K562 (cell line): ENCODE measurements at regions not wholly inside any gene's neighbourhood (a gene's known extent, or its start where the extent isn't known, plus 50 kb on each side); places are given as distances from the start of the nearest gene placed in this dataset.

Experiments used
- ATAC-seq: fragments of 200-7000 bp; cut with Tn5 transposase; 3 replicates; pipeline ENCODE4 v1.9.1; 2020; ENCODE audit warnings: moderate library complexity
- BruUV-seq: library from RNA; stranded (reverse); fragments of 400-500 nt; replicated peaks from 2 replicates; lab custom pipeline; 2021; lab: Mats Ljungman, UMichigan
- CTCF ChIA-PET: fragments of 300-600 bp; formaldehyde crosslinking; extraction: SDS; loops from one replicate; lab custom pipeline; 2021; ENCODE audit warnings: low intra/inter-chr PET ratio; lab: Yijun Ruan, JAX
- POLR2A ChIA-PET: fragments of 300-600, 350-650 bp; sonication (Branson Sonifier 250); formaldehyde crosslinking; extraction: SDS; loops from one replicate; lab custom pipeline; 2021; ENCODE audit warnings: antibody characterized with exemption, inconsistent platforms; lab: Yijun Ruan, JAX
- DNase-seq, 4 experiments: peaks; one replicate each; pipeline versions ENCODE4 v3.0.0 to v3.0.0-alpha.2; 2011 to 2018; ENCODE audit warnings: low spot score in 3 of 4, mixed read lengths in 3 of 4; ENCODE audit errors: extremely low read depth in 1 of 4
- FAIRE-seq: peaks from 2 replicates; lab custom pipeline; 2011; peaks lifted over from hg19 to GRCh38; lab: Jason Lieb, UNC
- H2AFZ ChIP-seq: 2 replicates; pipeline ENCODE4 v1.6.0; 2011; ENCODE audit warnings: low read depth, low read length, control low read depth, inconsistent platforms
- H3K27ac ChIP-seq: fragments of 200-600 bp; 3 replicates; pipeline ENCODE4 v1.8.0; 2011; ENCODE audit warnings: low read depth, mild to moderate bottlenecking, control low read depth, inconsistent platforms, low read length, moderate library complexity, mixed read lengths; ENCODE audit errors: extremely low read depth
- H3K27me3 ChIP-seq, 2 experiments: fragments of 300-600 bp in 1 of 2; 2 replicates in 1 of 2; 3 replicates in 1 of 2; pipeline versions ENCODE4 v1.6.0 to v1.8.0; 2011; ENCODE audit warnings: inconsistent platforms in 2 of 2, low read length in 2 of 2, mild to moderate bottlenecking in 1 of 2, mixed read lengths in 1 of 2, moderate library complexity in 1 of 2; ENCODE audit not compliant: control insufficient read depth in 2 of 2, insufficient read depth in 2 of 2
- H3K36me3 ChIP-seq: fragments of 300-600 bp; 3 replicates; pipeline ENCODE4 v1.8.0; 2011; ENCODE audit warnings: mild to moderate bottlenecking, low read length, inconsistent platforms; ENCODE audit not compliant: control insufficient read depth, insufficient read depth
- H3K4me1 ChIP-seq, 2 experiments: fragments of 200-600 bp in 1 of 2; replicated peaks in 1 of 2; 2 replicates in 1 of 2; 3 replicates in 1 of 2; pipeline versions ENCODE4 v1.5.1 to v1.8.0; 2011; ENCODE audit warnings: inconsistent platforms in 2 of 2, low read length in 2 of 2, mild to moderate bottlenecking in 1 of 2, mixed read lengths in 1 of 2, moderate library complexity in 1 of 2; ENCODE audit not compliant: control insufficient read depth in 2 of 2, insufficient read depth in 2 of 2
- H3K4me2 ChIP-seq: 2 replicates; pipeline ENCODE4 v1.6.1; 2011; ENCODE audit warnings: low read length, control low read depth, inconsistent platforms, mixed read lengths; ENCODE audit not compliant: insufficient read depth
- H3K4me3 ChIP-seq: fragments of 200-600 bp; sonication (generic), shearing (Covaris generic); 2 replicates; pipeline ENCODE4 v1.5.1; 2016; ENCODE audit warnings: control low read depth, inconsistent platforms
- H3K79me2 ChIP-seq: fragments of 200-600 bp; 3 replicates; pipeline ENCODE4 v1.8.0; 2011; ENCODE audit warnings: low read length, inconsistent platforms; ENCODE audit not compliant: control insufficient read depth, insufficient read depth
- H3K9ac ChIP-seq, 2 experiments: 2 replicates each; pipeline versions ENCODE4 v1.6.0 to v1.6.1; 2011; ENCODE audit warnings: low read depth in 2 of 2, low read length in 2 of 2, control low read depth in 1 of 2, inconsistent platforms in 1 of 2, mild to moderate bottlenecking in 1 of 2, mixed read lengths in 1 of 2; ENCODE audit not compliant: insufficient read depth in 1 of 2
- H3K9me1 ChIP-seq: one replicate; pipeline ENCODE4 v1.6.0; 2011; ENCODE audit warnings: inconsistent platforms, mild to moderate bottlenecking, low read length, moderate library complexity; ENCODE audit not compliant: control insufficient read depth, insufficient read depth
- H3K9me3 ChIP-seq: replicated peaks from 2 replicates; pipeline ENCODE4 v1.5.1; 2011; ENCODE audit warnings: low read depth, low read length, inconsistent platforms; ENCODE audit not compliant: control insufficient read depth, insufficient read depth
- H4K20me1 ChIP-seq: replicated peaks from 2 replicates; pipeline ENCODE4 v1.6.1; 2011; ENCODE audit warnings: low read length, inconsistent platforms, mixed read lengths; ENCODE audit not compliant: control insufficient read depth, insufficient read depth
- BRD9 ChIP-seq: fragments of 450-650 bp; IDR thresholded peaks from 2 replicates; pipeline ENCODE4 v1.6.1; 2018; ENCODE audit warnings: low read depth; ENCODE audit not compliant: partially characterized antibody
- CBFB ChIP-seq: sonication (generic); formaldehyde crosslinking; IDR thresholded peaks from 2 replicates; pipeline ENCODE4 v1.4.0; 2020; ENCODE audit warnings: mild to moderate bottlenecking, missing genetic modification reagents
- CBX2 ChIP-seq: fragments of 200-600 bp; sonication (generic); IDR thresholded peaks from one replicate; pipeline ENCODE4 v1.6.1; 2012; ENCODE audit warnings: mild to moderate bottlenecking, low read length, inconsistent platforms; ENCODE audit not compliant: insufficient read depth, poor library complexity, severe bottlenecking
- CREBBP ChIP-seq: IDR thresholded peaks from one replicate; pipeline ENCODE4 v1.6.1; 2012; ENCODE audit warnings: low read depth, mild to moderate bottlenecking, control low read depth, inconsistent platforms, low read length
- KHSRP ChIP-seq: fragments of 450-650 bp; IDR thresholded peaks from 2 replicates; pipeline ENCODE4 v1.6.1; 2017
- MYC ChIP-seq, 2 experiments: fragments of 250-450 bp in 1 of 2; sonication (Bioruptor Pico) in 1 of 2; IDR thresholded peaks; 2 replicates each; pipeline versions ENCODE4 v1.5.1 to v1.6.1; 2012 to 2021; ENCODE audit warnings: low read depth in 2 of 2, borderline replicate concordance in 1 of 2, improper control_type of control experiment in 1 of 2, low read length in 1 of 2, mild to moderate bottlenecking in 1 of 2, moderate library complexity in 1 of 2
- SUPT5H ChIP-seq: fragments of 450-650 bp; IDR thresholded peaks from 2 replicates; pipeline ENCODE4 v1.6.1; 2016
- TARDBP ChIP-seq: fragments of 450-650 bp; IDR thresholded peaks from 2 replicates; pipeline ENCODE4 v1.6.1; 2016
- ZNF146 ChIP-seq: IDR thresholded peaks from one replicate; pipeline ENCODE4 v1.6.1; 2018; ENCODE audit warnings: missing compliant biosample characterization; ENCODE audit not compliant: unreplicated experiment
- ZNF253 ChIP-seq: fragments of 250-450 bp; sonication (Bioruptor Pico); conservative IDR thresholded peaks from 2 replicates; pipeline ENCODE4 v1.6.1; 2021; ENCODE audit warnings: mild to moderate bottlenecking
- ZNF282 ChIP-seq: sonication (generic); formaldehyde crosslinking; IDR thresholded peaks from 2 replicates; pipeline ENCODE4 v1.8.1; 2023; ENCODE audit warnings: missing genetic modification reagents
- ZNF444 ChIP-seq: fragments of 250-450 bp; sonication (Bioruptor Pico); IDR thresholded peaks from 2 replicates; pipeline ENCODE4 v1.4.0; 2020; ENCODE audit warnings: mild to moderate bottlenecking, moderate library complexity
- WGBS: fragments of 100-300 bp; shearing (Covaris generic); methylation state at CpG from one replicate; pipeline ENCODE4 v1.1.6; 2016; ENCODE audit warnings: low coverage, mixed read lengths; ENCODE audit not compliant: insufficient coverage; ENCODE audit errors: missing lambda C conversion rate; 5-methylcytosine and 5-hydroxymethylcytosine counted together
- in situ Hi-C: fragments of 300-500 bp; cut with MboI; formaldehyde crosslinking; loops from 4 replicates; pipeline ENCODE4 v1.15.0; 2018; ENCODE audit warnings: inconsistent platforms, mixed read lengths
- intact Hi-C: fragments of 100-400 bp; cut with micrococcal nuclease; formaldehyde crosslinking; loops from 2 replicates; pipeline ENCODE4 v1.14.2; 2022
- TF ChIP-seq, protein P1 (sequence below): sonication (generic); formaldehyde crosslinking; IDR thresholded peaks from 2 replicates; pipeline ENCODE4 v1.8.0; 2022; ENCODE audit warnings: mild to moderate bottlenecking, missing genetic modification reagents
- TF ChIP-seq, protein P2 (sequence below): sonication (generic); formaldehyde crosslinking; IDR thresholded peaks from 2 replicates; pipeline ENCODE4 v1.8.0; 2022; ENCODE audit warnings: mild to moderate bottlenecking, missing genetic modification reagents
- TF ChIP-seq, protein P3 (sequence below): sonication (generic); formaldehyde crosslinking; IDR thresholded peaks from 2 replicates; pipeline ENCODE4 v1.8.1; 2023; ENCODE audit warnings: mild to moderate bottlenecking, missing genetic modification reagents

DNA sequence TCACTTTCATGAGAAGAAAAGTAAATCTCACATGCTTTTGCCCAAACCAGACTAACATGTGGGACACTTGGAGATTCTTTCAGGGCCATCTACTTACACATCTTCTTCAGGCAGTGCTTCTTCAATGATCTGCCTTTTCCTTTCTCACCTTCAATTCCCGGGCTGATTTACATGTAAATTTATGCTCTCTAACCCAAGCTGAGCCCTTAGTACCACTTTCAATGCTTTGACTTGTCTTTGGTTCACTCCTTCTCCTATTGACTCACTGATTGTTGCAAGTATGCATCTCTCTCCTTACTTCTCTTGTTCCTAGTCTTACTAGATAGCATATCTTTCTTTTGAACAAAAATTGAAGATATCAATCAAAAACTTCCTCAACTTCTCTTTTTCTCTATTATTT lies 154.2 kb upstream of the DEPDC1 start:
- ATAC-seq (no peak), DNase-seq (no peak), FAIRE-seq (no peak)
- Histone ChIP-seq H3K9me3 (no peaks in the 10 kb centered on the region), H3K36me3 (no peaks in the 10 kb centered on the region), H3K9me1 (no peaks in the 10 kb centered on the region), H3K4me2 (no peak overlapping the region), H3K4me1 (no peaks in the 10 kb centered on the region), H3K79me2 (no peaks in the 10 kb centered on the region), H2AFZ (no peak overlapping the region), H3K4me3 (no peak overlapping the region), H3K27me3 (no peaks in the 10 kb centered on the region), H4K20me1 (no peaks in the 10 kb centered on the region), H3K27ac (no peak overlapping the region), H3K9ac (no peak overlapping the region)
- CTCF ChIA-PET, result no interaction called here
- no peak for TF ChIP-seq KHSRP
- no peak for TF ChIP-seq ZNF253 (CRISPR knock-in tag)
- TF ChIP-seq CBFB (CRISPR knock-in tag), result no peak
- no peak for TF ChIP-seq BRD9
- no peak for TF ChIP-seq MYC (IDR thresholded peaks at IDR 0.05; ENCODE audit: low read depth, low read length)
- no peak for TF ChIP-seq MYC (CRISPR knock-in tag; IDR thresholded peaks at IDR 0.05; ENCODE audit: borderline replicate concordance, low read depth)
- TF ChIP-seq ZNF282 (CRISPR knock-in tag), result no peak
- TF ChIP-seq ZNF444 (CRISPR knock-in tag), result no peak
- TF ChIP-seq, protein P1, sequence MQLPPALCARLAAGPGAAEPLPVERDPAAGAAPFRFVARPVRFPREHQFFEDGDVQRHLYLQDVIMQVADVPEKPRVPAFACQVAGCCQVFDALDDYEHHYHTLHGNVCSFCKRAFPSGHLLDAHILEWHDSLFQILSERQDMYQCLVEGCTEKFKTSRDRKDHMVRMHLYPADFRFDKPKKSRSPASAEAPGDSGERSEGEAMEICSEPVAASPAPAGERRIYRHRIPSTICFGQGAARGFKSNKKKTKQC (CRISPR knock-in tag), result no peak
- TF ChIP-seq CREBBP, result no peak
- TF ChIP-seq SUPT5H, result no peak
- TF ChIP-seq CBX2, result no peak
- TF ChIP-seq ZNF146 (CRISPR knock-in tag), result no peak
- TF ChIP-seq TARDBP, result no peak
- TF ChIP-seq, protein P2, sequence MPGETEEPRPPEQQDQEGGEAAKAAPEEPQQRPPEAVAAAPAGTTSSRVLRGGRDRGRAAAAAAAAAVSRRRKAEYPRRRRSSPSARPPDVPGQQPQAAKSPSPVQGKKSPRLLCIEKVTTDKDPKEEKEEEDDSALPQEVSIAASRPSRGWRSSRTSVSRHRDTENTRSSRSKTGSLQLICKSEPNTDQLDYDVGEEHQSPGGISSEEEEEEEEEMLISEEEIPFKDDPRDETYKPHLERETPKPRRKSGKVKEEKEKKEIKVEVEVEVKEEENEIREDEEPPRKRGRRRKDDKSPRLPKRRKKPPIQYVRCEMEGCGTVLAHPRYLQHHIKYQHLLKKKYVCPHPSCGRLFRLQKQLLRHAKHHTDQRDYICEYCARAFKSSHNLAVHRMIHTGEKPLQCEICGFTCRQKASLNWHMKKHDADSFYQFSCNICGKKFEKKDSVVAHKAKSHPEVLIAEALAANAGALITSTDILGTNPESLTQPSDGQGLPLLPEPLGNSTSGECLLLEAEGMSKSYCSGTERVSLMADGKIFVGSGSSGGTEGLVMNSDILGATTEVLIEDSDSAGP (CRISPR knock-in tag), result no peak
- TF ChIP-seq, protein P3, sequence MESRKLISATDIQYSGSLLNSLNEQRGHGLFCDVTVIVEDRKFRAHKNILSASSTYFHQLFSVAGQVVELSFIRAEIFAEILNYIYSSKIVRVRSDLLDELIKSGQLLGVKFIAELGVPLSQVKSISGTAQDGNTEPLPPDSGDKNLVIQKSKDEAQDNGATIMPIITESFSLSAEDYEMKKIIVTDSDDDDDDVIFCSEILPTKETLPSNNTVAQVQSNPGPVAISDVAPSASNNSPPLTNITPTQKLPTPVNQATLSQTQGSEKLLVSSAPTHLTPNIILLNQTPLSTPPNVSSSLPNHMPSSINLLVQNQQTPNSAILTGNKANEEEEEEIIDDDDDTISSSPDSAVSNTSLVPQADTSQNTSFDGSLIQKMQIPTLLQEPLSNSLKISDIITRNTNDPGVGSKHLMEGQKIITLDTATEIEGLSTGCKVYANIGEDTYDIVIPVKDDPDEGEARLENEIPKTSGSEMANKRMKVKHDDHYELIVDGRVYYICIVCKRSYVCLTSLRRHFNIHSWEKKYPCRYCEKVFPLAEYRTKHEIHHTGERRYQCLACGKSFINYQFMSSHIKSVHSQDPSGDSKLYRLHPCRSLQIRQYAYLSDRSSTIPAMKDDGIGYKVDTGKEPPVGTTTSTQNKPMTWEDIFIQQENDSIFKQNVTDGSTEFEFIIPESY, result no peak
- POLR2A ChIA-PET, result no interaction called here
- in situ Hi-C loops (no loop called here), intact Hi-C loops (no loop called here)
- 0% methylated on average over 1 of the region's 1 CpG for whole genome bisulfite sequencing
- BruUV-seq, result no TSS peak
